ENCODE measurements at regions not wholly inside any gene's neighbourhood (a gene's known extent, or its start where the extent isn't known, plus 50 kb on each side); places are given as distances from the start of the nearest gene placed in this dataset.
"Not testable (repeated sequence)": the region's sequence is repeated elsewhere in the genome, so short reads cannot be mapped to it uniquely, and the experiment has no call there.

DNA sequence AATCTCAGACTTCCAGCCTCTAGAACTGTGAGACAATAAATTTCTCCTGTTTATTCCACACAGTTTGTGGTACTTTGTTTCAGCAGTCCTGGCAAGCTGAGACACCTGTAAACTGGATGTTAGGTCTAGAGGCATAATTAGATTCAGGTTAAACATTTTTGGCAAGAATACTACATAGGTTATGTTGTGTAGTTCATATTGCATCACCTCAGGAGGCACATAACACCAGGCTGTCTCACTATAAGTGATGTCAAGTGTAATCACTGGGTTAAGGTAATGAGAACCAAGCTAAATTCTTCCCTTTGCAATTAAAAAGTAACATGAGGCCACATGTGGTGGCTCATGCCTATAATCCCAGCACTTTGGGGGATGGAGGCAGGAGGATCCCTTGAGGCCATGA lies 214.2 kb downstream of the ZNF674 start:
- no peak for DNase-seq (ENCODE audit: low read depth)
- TF ChIP-seq, protein P1, sequence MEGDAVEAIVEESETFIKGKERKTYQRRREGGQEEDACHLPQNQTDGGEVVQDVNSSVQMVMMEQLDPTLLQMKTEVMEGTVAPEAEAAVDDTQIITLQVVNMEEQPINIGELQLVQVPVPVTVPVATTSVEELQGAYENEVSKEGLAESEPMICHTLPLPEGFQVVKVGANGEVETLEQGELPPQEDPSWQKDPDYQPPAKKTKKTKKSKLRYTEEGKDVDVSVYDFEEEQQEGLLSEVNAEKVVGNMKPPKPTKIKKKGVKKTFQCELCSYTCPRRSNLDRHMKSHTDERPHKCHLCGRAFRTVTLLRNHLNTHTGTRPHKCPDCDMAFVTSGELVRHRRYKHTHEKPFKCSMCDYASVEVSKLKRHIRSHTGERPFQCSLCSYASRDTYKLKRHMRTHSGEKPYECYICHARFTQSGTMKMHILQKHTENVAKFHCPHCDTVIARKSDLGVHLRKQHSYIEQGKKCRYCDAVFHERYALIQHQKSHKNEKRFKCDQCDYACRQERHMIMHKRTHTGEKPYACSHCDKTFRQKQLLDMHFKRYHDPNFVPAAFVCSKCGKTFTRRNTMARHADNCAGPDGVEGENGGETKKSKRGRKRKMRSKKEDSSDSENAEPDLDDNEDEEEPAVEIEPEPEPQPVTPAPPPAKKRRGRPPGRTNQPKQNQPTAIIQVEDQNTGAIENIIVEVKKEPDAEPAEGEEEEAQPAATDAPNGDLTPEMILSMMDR (conservative IDR thresholded peaks at IDR 0.05; ENCODE audit: low read depth, low read length) = no peak

DNA sequence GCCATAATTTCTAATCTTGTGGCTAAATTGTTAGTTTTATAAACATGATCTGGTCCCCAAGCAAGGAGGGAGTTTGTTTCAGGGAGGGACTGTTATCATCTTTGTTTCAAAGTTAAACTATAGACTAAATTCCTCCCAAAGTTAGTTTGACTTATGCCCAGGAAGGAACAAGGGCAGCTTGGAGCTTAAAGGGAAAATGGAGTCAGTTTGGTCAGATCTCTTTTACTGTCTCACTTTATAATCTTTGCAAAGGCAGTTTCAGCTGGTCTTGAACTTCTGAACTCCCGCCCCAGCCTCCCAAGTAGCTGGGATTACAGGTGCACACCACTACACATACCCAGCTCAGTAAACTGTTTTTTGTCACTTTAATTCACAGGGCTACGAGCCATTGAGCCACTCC lies 214.7 kb downstream of the ZNF674 start:
- DNase-seq (ENCODE audit: low read depth) = no peak
- TF ChIP-seq, protein P1 (conservative IDR thresholded peaks at IDR 0.05; ENCODE audit: low read depth, low read length) = no peak
- no peak overlapping the region for H3K4me3 ChIP-seq (ENCODE audit: low read length)

More for the DNA sequence above, 214.2 kb downstream of the ZNF674 start:
- no peak overlapping the region for H3K4me3 ChIP-seq (ENCODE audit: low read length)

DNA sequence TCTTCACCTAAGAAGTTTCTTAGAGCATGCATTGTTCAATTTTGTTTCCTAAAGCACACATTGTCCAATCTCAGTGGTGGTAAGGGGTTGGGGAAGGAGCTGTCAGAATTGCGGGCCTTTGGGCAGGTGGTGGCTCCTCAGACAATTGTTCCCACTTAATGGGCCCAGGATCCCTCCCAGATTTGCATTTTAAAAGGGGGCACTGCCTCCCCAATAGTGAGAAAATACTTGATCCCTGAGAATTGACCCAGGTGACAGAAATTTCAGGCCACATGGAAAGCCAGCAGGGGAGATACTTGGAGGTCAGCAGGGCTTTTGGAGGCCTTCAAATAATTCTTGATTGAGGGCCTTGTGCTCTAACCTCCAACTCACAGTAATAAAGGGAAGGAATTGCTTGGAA lies 217.1 kb downstream of the ZNF674 start:
- TF ChIP-seq, protein P1 (conservative IDR thresholded peaks at IDR 0.05; ENCODE audit: low read depth, low read length) = no peak
- DNase-seq (ENCODE audit: low read depth) = no peak
- no peak overlapping the region for H3K4me3 ChIP-seq (ENCODE audit: low read length)

DNA sequence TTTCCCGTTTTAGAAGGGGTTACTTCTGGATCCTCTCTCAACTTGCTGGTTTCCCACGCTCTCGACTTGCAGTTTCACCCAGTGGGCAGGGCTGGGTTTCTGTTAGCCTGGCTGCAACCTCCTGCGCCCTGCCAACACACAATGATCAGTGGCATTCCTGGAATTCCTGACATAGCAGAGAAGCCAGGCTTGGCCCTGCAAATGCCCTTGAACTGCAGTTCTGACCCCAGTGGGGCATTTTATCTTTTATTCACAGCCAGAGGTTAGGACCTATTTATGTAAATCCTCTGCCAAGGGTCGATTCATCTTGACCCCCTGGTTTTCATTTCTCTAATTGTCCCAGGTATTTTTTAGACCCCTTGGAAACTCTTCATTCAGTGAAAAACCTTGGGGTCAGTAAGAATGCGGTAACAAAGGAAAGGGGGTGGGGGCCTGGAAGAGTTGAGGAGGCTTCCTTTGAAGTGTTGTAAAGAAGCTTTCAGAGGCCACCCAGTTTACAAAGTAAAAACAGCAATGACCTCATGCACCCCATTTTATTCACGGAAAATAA lies 217.6 kb downstream of the ZNF674 start:
- H3K4me3 ChIP-seq (ENCODE audit: low read length) = peak overlapping the region; percentile 42
- peak; percentile 59 for DNase-seq (ENCODE audit: low read depth)
- TF ChIP-seq, protein P1 (conservative IDR thresholded peaks at IDR 0.05; ENCODE audit: low read depth, low read length) = no peak

DNA sequence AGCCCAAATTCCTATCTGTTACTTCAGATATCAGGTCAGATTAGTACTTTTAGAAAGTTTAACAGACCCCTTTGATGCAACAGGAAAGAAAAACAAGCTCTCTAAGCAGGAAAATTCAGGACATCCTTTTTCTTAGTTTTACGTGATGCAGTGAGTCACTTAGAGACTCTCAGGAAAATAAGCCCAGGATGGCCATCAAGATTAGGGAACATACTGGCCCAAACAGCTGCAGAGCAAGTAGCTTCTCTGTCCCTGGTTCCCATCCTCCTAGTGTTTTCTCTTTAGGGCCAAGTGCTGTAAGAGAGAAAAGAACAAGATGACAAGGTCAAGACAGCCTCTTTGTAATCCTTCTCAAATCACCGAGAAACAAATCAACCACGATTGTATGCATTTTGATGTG lies 219.1 kb downstream of the ZNF674 start:
- TF ChIP-seq, protein P1 (conservative IDR thresholded peaks at IDR 0.05; ENCODE audit: low read depth, low read length) = no peak
- H3K4me3 ChIP-seq (ENCODE audit: low read length) = no peak overlapping the region
- DNase-seq (ENCODE audit: low read depth) = no peak

DNA sequence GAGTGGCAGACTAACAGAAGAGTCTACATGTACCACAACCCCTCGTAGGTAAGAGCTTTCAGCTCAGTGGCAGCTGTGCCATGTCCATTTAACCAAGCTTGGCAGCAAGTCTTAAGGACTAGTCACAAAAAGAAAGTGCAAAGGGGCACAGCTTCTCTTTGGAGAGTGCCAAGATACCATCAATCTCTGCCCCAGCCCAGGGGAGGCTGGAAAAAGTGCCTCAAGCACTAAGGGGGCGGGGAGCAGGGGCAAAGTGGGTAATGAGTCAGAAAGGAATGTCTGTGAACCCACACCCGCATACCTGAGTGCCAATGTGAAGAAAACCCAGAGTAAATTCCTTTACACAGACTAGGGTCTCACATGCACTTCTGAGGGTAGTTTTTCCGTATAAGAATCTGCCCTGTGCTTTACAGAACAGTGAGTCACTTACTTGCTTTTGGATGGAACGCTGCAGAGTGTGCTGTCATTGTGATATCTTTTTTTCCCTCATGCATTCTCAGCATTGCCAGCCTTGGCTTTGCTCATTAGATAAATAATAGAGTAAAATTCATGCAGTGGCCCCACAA lies 219.8 kb downstream of the ZNF674 start:
- peak; percentile 78 for DNase-seq (ENCODE audit: low read depth)
- TF ChIP-seq, protein P1 (conservative IDR thresholded peaks at IDR 0.05; ENCODE audit: low read depth, low read length) = no peak
- H3K4me3 ChIP-seq (ENCODE audit: low read length) = no peak overlapping the region

DNA sequence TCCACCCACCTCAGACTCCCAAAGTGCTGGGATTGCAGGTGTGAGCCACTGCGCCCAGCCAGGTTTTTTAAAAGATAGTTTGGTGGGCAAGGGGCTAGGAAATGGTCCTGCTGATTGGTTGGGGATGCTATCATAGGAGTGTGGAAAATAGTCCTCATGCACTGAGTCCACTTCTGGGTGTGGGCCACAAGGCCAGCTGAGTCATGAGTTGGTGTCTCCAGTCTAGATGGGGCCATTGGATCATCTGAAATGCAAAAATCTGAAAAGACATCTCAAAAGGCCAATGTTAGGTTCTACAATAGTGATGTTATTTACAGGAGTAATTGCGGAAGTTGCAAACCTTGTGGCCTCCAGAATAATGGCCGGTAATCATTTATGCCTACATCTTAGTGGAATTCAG lies 221.1 kb downstream of the ZNF674 start:
- no peak overlapping the region for H3K4me3 ChIP-seq (ENCODE audit: low read length)
- no peak for DNase-seq (ENCODE audit: low read depth)
- TF ChIP-seq, protein P1 (conservative IDR thresholded peaks at IDR 0.05; ENCODE audit: low read depth, low read length) = no peak

DNA sequence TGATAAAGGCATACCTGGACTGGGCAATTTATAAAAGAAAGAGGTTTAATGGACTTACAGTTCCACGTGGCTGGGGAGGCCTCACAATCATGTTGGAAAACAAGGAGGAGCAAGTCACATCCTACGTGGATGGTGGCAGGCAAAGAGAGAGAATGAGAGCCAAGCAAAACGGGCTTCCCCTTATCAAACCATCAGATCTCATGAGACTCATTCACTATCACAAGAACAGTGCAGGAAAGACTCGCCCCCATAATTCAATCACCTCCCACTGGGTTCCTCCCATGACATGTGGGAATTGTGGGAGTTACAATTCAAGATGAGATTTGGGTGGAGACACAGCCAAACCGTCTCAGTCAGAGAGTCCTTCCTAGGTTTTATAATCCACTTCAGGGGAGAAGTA lies 222.3 kb downstream of the ZNF674 start:
- not testable (repeated sequence) for DNase-seq (ENCODE audit: low read depth)

More for the DNA sequence above, 222.3 kb downstream of the ZNF674 start:
- not testable (repeated sequence) for H3K4me3 ChIP-seq (ENCODE audit: low read length)
